ENCODE measurements at regions not wholly inside any gene's neighbourhood (a gene's known extent, or its start where the extent isn't known, plus 50 kb on each side); places are given as distances from the start of the nearest gene placed in this dataset.
A peak's percentile ranks its signal among the peaks of the same experiment; 100 is the strongest.

- DNase-seq (ENCODE audit: low read depth) = no peak
These were observed 131.4 kb upstream of the SLC1A4 start for GRCh38 chr2:64857581-64858471.

- no peak for DNase-seq (ENCODE audit: low read depth)
These were observed 130.5 kb upstream of the SLC1A4 start for GRCh38 chr2:64858541-64859311.

GRCh38 chr2:64859312-64860212 lies 129.6 kb upstream of the SLC1A4 start:
- DNase-seq (ENCODE audit: low read depth) = no peak

GRCh38 chr2:64860276-64860885 lies 128.8 kb upstream of the SLC1A4 start:
- DNase-seq (ENCODE audit: low read depth) = no peak

- no peak for DNase-seq (ENCODE audit: low read depth)
These were observed 128.3 kb upstream of the SLC1A4 start for GRCh38 chr2:64860936-64861335.

DNA sequence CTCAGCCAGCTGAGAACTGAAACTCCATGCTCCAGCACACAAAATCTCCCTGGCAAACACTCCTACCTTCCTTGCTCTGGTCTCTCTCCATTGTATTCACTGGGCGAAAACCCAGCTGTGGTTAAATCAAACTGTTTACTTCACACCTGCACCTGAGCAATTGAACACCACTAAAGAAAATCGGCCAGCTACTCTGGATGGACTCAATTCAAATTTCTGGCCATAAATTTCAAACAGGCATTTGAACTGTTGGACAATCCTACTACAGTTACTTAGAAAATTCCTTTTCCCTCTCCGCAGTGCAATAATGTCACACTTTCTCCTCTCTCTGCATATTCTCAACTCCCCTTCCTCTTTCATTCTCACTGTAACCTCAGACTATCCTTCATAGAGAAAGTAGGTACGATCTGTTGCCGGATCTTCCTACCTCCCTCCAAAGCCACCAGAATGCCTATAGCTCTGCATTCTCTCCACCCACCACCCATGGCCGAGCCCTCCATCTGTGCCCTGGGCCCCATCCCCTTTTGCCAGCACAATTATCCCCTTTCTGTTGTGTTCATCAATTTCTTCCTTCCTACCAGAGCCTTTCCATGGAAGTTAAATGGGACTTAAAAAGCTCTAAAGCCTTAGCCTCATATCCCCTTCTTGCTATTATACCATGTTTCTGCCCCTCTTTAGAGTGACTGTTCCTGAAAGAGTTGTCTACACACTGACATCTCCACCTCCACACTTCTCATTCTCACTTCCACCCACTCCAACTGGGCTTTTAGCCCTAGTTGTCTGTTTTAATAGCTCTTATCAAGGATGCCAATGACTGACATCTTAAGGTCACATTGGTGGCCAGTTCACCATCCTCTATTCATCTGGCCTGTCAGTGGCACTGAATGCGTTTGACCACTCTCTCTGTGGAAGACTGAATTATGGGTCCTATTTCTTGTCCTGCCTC lies 127.5 kb upstream of the SLC1A4 start:
- no peak for DNase-seq (ENCODE audit: low read depth)

DNA sequence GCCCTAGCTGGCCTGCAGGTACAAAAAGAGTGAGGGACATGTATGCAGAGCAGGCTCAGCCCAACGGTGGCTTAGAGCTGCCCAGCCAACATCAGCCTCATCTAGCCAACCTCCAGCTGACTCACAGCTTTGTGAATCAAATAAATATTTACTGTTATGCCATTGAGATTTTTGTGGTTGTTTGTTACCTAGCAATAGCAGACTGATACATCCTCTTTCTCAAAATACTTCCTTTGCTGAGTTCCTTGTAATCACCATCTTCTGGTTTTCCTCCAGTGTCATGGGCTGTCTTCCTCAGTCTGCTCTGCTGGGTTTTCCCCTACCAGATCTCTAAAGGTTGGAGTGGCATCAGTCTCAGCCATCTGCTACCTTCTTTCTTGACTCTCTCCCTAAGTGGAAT lies 126.6 kb upstream of the SLC1A4 start:
- no peak for DNase-seq (ENCODE audit: low read depth)

DNA sequence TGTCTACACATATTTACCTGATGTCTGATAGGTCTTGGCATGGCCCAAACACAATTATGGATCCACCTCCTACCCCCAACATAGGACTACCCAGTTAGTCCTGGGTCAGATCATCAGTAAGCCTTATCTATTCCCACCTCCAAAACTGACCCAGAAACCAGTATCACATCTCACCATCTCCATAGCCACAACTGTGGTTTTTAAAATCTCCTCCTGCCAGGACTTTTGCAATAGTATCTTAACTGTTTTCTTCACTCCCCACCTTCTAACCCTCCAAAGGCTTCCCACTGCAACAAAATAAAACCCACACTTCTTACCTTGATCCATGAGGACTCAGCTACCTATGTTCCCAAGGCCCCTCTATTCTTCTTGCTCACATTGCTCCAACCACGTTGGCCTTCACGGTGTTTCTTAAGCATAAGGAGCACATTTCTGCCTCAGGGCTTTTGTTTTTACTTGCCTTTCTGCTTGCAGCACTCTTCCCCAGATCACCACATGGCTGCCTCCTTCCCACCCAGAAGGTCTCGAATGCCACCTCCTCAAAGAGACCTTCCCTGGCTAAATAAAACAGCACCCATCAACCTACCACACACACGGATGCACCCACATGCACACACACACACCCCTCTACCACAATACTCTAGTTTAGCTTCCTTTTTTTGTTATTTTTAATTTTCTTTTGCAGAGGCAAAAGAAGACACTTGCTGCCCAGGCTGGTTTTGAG lies 125.9 kb upstream of the SLC1A4 start:
- DNase-seq (ENCODE audit: low read depth) = no peak

GRCh38 chr2:64865073-64865830 lies 123.9 kb upstream of the SLC1A4 start:
- peak; percentile 21 for DNase-seq (ENCODE audit: low read depth)

DNA sequence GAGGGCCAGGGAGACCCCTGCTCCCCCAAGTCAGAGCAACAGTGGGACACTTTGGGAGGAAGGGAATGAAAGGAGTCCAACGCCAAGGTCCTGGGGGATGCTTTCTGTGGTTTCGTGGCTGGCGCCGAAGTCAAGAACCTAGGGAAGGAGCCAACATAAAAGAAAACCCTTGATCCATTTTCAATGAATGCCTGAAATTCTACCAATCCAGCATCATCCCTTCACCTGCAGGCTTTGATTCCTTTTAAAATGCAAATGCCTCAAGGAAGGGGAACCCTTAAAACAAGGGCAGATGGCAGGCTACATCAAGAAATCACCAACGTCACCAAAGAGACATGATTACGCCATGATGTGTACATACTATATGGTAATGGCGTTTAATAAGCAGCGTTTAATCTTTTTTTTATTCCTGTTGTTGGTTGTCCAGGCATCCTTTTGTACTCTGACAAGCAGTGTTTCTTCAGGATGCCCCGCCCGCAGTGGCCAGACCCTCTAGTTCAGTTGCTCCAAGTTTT lies 123.3 kb upstream of the SLC1A4 start:
- no peak for DNase-seq (ENCODE audit: low read depth)

DNA sequence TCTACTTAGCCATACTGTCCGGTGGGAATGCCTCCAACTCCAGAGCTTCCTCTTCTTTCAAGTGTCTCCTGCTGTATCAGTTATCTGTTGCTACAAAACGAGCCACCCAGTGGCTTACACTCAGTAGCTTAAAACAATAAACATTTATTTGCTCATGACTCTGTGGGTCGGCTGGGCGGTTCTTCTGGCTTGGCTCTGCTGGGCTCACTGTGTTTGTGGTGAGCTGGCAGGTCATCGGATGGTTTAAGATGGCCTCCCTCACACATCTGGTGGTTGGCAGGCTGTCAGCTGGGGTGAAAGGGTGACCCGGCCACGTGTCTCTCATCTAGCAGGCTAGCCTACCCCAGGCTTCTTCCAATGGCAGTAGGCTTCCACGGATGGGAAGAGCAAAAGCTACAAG lies 122.4 kb upstream of the SLC1A4 start:
- no peak for DNase-seq (ENCODE audit: low read depth)

GRCh38 chr2:64867253-64867996 lies 121.8 kb upstream of the SLC1A4 start:
- DNase-seq (ENCODE audit: low read depth) = no peak

GRCh38 chr2:64869126-64869525 lies 120.1 kb upstream of the SLC1A4 start:
- no peak for DNase-seq (ENCODE audit: low read depth)

- peak; percentile 69 for DNase-seq (ENCODE audit: low read depth)
These were observed 115.7 kb upstream of the SLC1A4 start for GRCh38 chr2:64873472-64873924.

DNA sequence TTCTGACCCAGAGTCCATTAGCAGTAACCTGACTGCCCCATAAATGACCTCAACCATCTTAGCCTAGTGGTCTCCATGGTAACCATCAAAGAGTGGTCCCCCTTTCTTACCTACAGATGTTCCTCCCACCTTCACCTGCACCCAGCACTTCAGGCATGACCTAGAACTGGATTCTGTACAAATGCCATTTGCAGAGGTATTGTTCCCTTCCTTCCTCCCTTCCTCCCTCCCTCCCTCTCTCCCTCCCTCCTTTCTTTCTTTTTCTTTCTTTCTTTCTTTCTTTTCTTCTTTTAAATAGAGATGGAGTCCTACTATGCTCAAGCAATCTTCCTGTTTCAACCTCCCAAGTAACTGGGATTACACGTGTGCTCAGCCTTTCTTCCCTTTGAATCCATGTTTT lies 114.6 kb upstream of the SLC1A4 start:
- no peak for DNase-seq (ENCODE audit: low read depth)

DNA sequence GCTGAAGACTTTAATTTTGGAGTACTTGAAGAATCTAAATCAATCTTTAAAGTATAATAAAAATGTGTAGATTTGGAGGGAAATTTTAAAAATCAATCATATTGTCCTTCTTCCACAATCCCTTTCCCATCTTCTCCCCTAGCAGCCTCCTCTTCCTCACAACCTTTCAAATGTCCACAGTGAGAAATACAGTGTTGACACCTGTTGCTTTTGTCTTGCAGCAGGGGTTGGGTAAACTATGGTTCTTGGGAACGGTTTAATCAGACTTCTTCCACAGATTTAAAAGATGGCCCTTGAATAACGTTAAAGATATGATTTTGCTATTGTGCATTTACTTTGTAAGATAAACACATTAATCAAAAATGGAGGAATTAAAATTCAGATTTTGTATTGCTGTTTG lies 113.8 kb upstream of the SLC1A4 start:
- no peak for DNase-seq (ENCODE audit: low read depth)

DNA sequence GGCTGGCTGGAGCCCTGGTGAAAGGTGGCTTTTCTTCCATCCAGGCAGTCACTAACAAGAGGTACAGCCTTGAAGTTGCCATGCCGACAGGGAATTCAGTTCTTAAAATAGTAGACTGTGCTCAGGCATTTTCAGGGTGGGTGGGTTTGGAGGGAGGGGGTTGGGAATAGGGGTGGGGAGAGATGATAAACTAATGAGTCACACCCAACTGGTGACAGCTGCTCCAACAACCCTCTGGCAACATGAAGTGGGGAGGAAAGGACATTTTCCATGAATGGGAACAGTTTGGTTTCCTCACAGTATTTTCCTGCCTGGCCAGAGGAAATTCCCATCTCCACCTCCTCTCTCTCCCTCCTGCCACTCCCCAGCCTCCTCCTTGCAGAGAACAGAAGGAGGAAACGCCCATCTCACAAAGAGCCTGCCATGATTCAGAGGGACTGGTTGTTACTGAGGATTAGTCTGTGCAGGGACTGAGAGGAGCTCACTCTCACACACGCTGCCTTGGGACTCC lies 113.0 kb upstream of the SLC1A4 start:
- no peak for DNase-seq (ENCODE audit: low read depth)

- no peak for DNase-seq (ENCODE audit: low read depth)
These were observed 109.5 kb upstream of the SLC1A4 start for GRCh38 chr2:64879745-64880144.

All from stimulated activated CD8-positive, alpha-beta memory T cell treated with anti-CD3 and anti-CD28 coated beads, Interleukin-7, amount 100 ng/mL, for 24 hours (primary cell).